Thoracic aorta (tissue), 2 donors: ENCODE measurements at regions not wholly inside any gene's neighbourhood (a gene's known extent, or its start where the extent isn't known, plus 50 kb on each side); places are given as distances from the start of the nearest gene placed in this dataset.
"Not testable (repeated sequence)": the region's sequence is repeated elsewhere in the genome, so short reads cannot be mapped to it uniquely, and the experiment has no call there.

Source experiments
- ATAC-seq: fragments of 150-250 bp; one replicate; pipeline ENCODE4 v1.8.0; 2017; ENCODE audit warnings: low read depth; ENCODE audit not compliant: insufficient number of reproducible peaks, low FRiP score
- DNase-seq: peaks from one replicate; pipeline ENCODE4 v3.0.0-alpha.2; 2020; ENCODE audit warnings: low spot score
- H3K27ac ChIP-seq, 2 donors: fragments of 200-600 bp; sonication (generic); 1 replicate in 1 of 2; 2 replicates in 1 of 2; pipeline ENCODE4 v1.5.1; 2016; ENCODE audit warnings: mild to moderate bottlenecking in 2 of 2, moderate library complexity in 2 of 2
- H3K27me3 ChIP-seq: fragments of 200-600 bp; sonication (generic); replicated peaks from 2 replicates; pipeline ENCODE4 v1.6.0; 2016; ENCODE audit warnings: mild to moderate bottlenecking; ENCODE audit not compliant: insufficient read depth
- H3K36me3 ChIP-seq: fragments of 200-600 bp; sonication (generic); one replicate; pipeline ENCODE4 v1.5.1; 2016
- H3K4me1 ChIP-seq, 2 donors: fragments of 200-600 bp; sonication (generic); 1 replicate in 1 of 2; 2 replicates in 1 of 2; pipeline versions ENCODE4 v1.5.1 to v1.6.0; 2016; ENCODE audit warnings: low read depth in 2 of 2, mild to moderate bottlenecking in 1 of 2; ENCODE audit not compliant: control insufficient read depth in 1 of 2
- H3K4me3 ChIP-seq: fragments of 200-600 bp; sonication (generic); 2 replicates; pipeline ENCODE4 v1.5.1; 2016; ENCODE audit warnings: mild to moderate bottlenecking
- H3K9me3 ChIP-seq: fragments of 200-600 bp; sonication (generic); 2 replicates; pipeline ENCODE4 v1.5.1; 2016
- TF ChIP-seq, protein P1 (sequence below): fragments of 200-600 bp; sonication (generic); IDR thresholded peaks from one replicate; pipeline ENCODE4 v1.5.1; 2019; ENCODE audit warnings: antibody characterized with exemption

GRCh38 chr18:21979759-21980158 lies 189.6 kb upstream of the GATA6 start:
- no peak for ATAC-seq
- no peak overlapping the region for H3K27ac ChIP-seq
- H3K27me3 ChIP-seq, result no peaks in the 10 kb centered on the region
- DNase-seq, result no peak
- no peaks in the 10 kb centered on the region for H3K4me1 ChIP-seq
- TF ChIP-seq, protein P1, sequence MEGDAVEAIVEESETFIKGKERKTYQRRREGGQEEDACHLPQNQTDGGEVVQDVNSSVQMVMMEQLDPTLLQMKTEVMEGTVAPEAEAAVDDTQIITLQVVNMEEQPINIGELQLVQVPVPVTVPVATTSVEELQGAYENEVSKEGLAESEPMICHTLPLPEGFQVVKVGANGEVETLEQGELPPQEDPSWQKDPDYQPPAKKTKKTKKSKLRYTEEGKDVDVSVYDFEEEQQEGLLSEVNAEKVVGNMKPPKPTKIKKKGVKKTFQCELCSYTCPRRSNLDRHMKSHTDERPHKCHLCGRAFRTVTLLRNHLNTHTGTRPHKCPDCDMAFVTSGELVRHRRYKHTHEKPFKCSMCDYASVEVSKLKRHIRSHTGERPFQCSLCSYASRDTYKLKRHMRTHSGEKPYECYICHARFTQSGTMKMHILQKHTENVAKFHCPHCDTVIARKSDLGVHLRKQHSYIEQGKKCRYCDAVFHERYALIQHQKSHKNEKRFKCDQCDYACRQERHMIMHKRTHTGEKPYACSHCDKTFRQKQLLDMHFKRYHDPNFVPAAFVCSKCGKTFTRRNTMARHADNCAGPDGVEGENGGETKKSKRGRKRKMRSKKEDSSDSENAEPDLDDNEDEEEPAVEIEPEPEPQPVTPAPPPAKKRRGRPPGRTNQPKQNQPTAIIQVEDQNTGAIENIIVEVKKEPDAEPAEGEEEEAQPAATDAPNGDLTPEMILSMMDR, result no peak
- H3K4me3 ChIP-seq, result no peak overlapping the region
- no peaks in the 10 kb centered on the region for H3K36me3 ChIP-seq
- no peaks in the 10 kb centered on the region for H3K9me3 ChIP-seq

- H3K36me3 ChIP-seq, result no peaks in the 10 kb centered on the region
- H3K27ac ChIP-seq, result no peak overlapping the region
- H3K4me3 ChIP-seq, result no peak overlapping the region
- DNase-seq, result no peak
- H3K27me3 ChIP-seq, result no peaks in the 10 kb centered on the region
- TF ChIP-seq, protein P1, result no peak
- H3K4me1 ChIP-seq, result no peaks in the 10 kb centered on the region
- ATAC-seq, result no peak
- H3K9me3 ChIP-seq, result no peaks in the 10 kb centered on the region
Observed at GRCh38 chr18:21980744-21981143, 188.6 kb upstream of the GATA6 start.

- not testable (repeated sequence) for H3K27me3 ChIP-seq, H3K4me1 ChIP-seq, DNase-seq, H3K4me3 ChIP-seq, H3K27ac ChIP-seq, H3K9me3 ChIP-seq, ATAC-seq, H3K36me3 ChIP-seq
Observed at GRCh38 chr18:21981489-21981888, 187.9 kb upstream of the GATA6 start.

GRCh38 chr18:21991081-21991534 lies 178.3 kb upstream of the GATA6 start:
- Histone ChIP-seq H3K9me3 (no peaks in the 10 kb centered on the region), H3K36me3 (no peaks in the 10 kb centered on the region), H3K27ac (no peak overlapping the region), H3K4me1 (peaks cover 0 to under 1% of the 10 kb centered on the region in 2 donors), H3K4me3 (no peak overlapping the region), H3K27me3 (no peaks in the 10 kb centered on the region)
- ATAC-seq (no peak), DNase-seq (no peak)
- TF ChIP-seq, protein P1, result no peak

DNA sequence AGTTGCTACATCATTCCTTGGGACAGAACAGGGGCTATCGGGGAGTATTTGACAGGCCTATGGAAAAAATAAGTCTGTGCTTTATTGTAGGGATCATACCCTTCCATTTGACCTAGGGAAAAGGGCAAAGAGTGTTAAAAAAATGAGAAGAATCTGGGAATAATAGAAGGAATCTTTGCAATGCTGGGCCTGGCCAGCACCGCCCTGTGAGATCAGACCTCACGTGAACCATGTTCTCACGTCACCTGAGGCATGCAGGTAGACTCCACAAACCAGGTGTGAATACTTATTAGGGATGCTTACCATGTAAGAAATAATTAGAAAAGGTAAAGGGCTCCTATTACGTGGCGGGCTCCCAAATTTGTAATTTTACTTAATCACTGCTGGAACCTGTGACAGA lies 177.5 kb upstream of the GATA6 start:
- peaks cover 0 to 7% of the 10 kb centered on the region in 2 donors for H3K4me1 ChIP-seq
- no peak overlapping the region for H3K4me3 ChIP-seq
- no peak for DNase-seq
- no peaks in the 10 kb centered on the region for H3K36me3 ChIP-seq
- no peak for ATAC-seq
- H3K9me3 ChIP-seq, result no peaks in the 10 kb centered on the region
- TF ChIP-seq, protein P1, result no peak
- no peaks in the 10 kb centered on the region for H3K27me3 ChIP-seq
- H3K27ac ChIP-seq, result no peak overlapping the region

DNA sequence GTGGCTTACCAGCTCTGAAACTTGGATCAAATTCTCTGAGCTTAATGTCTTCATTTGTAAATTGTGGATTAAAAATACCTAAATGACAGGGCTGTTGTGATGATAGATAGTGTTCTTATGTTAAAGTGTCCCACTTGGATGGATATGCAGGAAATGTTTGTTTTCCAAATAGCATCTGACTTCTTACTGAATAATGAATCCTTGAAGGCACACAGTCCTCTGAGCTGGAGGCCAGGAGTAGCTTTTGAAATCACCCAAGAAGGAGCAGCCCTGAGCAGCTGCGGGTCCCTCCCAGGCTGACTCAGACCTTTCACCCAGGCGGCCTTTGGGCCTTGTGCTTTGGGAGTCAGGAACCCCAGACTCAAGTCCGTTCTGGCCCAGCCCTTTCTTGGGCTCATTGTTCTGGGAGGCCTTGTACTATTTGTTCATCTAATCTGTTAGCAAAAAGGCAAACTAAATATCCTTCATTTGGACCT lies 173.0 kb upstream of the GATA6 start:
- TF ChIP-seq, protein P1, result no peak
- H3K27ac ChIP-seq, result no peak overlapping the region
- no peak for DNase-seq
- H3K27me3 ChIP-seq, result no peaks in the 10 kb centered on the region
- no peak overlapping the region for H3K4me3 ChIP-seq
- H3K4me1 ChIP-seq, result peaks cover 5 to 47% of the 10 kb centered on the region in 2 donors
- H3K36me3 ChIP-seq, result no peaks in the 10 kb centered on the region
- ATAC-seq, result no peak
- H3K9me3 ChIP-seq, result no peaks in the 10 kb centered on the region
